ENCODE measurements at regions not wholly inside any gene's neighbourhood (a gene's known extent, or its start where the extent isn't known, plus 50 kb on each side); places are given as distances from the start of the nearest gene placed in this dataset.
"Not testable (repeated sequence)": the region's sequence is repeated elsewhere in the genome, so short reads cannot be mapped to it uniquely, and the experiment has no call there.

DNA sequence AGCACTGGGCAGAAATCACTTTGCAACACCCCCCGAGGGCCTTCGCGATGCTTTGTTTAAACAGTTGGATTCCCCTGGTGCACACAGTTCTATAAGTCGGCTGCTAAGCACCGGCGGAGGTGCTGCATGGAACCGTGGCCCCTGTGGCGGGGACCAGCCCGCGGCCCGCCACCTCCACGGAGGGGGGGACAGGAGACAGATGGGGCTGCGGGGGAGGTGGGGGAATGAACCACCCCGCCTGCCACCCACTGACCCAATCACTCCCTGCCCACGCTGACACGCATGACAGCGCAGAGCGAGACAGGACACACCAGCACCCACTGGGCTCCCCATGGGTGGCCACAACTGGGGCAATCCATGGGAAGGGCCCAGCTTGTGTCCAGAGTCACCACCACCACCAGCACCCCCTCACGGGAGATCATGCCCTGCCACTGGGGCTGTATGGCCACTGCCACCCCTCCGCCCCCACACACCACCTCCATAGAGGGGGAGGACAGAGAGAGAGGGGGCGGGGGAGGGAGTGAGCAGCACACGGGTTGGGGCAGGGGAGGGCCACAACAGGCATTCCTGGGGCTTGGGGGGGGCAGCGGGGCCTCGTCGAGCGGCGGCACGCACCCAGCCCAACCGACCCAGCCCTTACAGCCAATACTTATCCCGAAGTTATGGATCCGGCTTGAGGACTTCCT, 118.3 kb upstream of the ANKRD30BL start:
- H3K36me3 Mint-ChIP-seq: peaks cover 1% of the 10 kb centered on the region
- ATAC-seq (ENCODE audit: low read depth) (no peak), DNase-seq (no peak)
- H3K9me3 Mint-ChIP-seq: peaks cover 10% of the 10 kb centered on the region
- H3K4me3 Mint-ChIP-seq: no peak overlapping the region
- POLR2A ChIA-PET: no interaction called here
- no peak overlapping the region for H3K27ac Mint-ChIP-seq
- no peaks in the 10 kb centered on the region for H3K27me3 Mint-ChIP-seq
- no peaks in the 10 kb centered on the region for H3K4me1 Mint-ChIP-seq

DNA sequence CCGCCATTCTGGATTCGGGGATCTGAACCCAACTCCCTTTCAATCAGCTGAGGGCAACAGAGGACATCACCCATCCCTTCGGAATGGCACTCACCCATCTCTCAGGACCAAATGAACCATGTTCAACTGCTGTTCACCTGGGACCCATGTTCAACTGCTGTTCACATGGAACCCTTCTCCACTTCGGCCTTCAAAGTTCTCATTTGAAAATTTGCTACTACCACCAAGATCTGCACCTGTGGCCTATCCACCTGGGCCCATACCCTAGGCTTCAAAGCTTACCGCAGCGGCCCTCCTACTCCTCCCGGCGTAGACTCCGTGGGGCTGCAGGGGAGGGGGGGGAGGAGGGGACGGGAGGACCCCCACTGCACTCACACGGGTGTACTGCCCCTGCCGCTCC, 119.2 kb upstream of the ANKRD30BL start:
- ATAC-seq (ENCODE audit: low read depth) (no peak), DNase-seq (no peak)
- Mint-ChIP-seq H3K4me3 (no peak overlapping the region), H3K4me1 (no peaks in the 10 kb centered on the region), H3K27ac (no peak overlapping the region), H3K27me3 (no peaks in the 10 kb centered on the region), H3K36me3 (peaks cover 1% of the 10 kb centered on the region), H3K9me3 (peaks cover 9% of the 10 kb centered on the region)
- POLR2A ChIA-PET: no interaction called here

DNA sequence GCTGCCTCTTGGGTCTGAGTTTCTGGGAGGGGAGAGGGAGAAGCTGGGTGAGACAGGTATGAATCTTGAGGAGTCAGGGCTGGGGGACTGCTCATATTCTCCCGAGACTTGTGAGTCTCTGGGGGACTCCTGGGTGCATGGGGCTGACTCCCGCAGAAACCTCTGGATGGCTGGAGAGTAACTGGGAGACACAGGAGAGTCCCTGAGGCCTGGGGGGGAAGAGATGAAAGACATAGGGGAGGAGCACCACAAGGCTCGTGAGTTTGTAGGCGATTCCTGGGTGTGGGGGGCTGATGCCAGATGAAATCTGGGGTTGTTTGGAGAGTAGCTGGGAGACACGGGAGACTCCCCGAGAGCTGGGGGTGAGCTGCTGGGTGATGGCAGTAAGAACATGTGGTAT, 120.4 kb upstream of the ANKRD30BL start:
- H3K4me3 Mint-ChIP-seq; H3K4me1 Mint-ChIP-seq; H3K9me3 Mint-ChIP-seq; DNase-seq; H3K36me3 Mint-ChIP-seq; H3K27ac Mint-ChIP-seq; POLR2A ChIA-PET; ATAC-seq (ENCODE audit: low read depth); H3K27me3 Mint-ChIP-seq: not testable (repeated sequence)

DNA sequence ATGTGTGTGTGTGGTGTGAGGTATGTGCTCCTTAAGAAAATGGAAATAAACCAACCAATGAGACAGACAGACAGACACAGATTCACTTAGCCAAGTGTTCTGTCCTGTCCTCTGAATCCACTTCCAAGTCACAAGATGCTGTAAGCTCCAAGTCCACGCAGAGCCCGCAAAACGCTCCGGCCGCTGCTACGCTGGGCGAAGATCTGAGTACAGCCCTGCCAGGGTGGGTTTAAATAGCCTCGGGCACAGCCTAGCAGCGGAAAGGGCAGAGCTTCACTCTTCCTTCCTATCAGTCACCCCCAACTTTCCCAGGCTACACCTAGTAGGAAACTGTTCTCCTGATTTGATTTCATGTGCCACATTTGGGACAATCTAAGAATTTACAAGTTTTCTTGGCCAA, 121.2 kb upstream of the ANKRD30BL start:
- POLR2A ChIA-PET: no interaction called here
- H3K27me3 Mint-ChIP-seq: no peaks in the 10 kb centered on the region
- no peak overlapping the region for H3K4me3 Mint-ChIP-seq
- ATAC-seq (ENCODE audit: low read depth) (no peak), DNase-seq (no peak)
- H3K4me1 Mint-ChIP-seq: no peaks in the 10 kb centered on the region
- H3K36me3 Mint-ChIP-seq: peaks cover under 1% of the 10 kb centered on the region
- H3K27ac Mint-ChIP-seq: no peak overlapping the region
- H3K9me3 Mint-ChIP-seq: peaks cover 6% of the 10 kb centered on the region

DNA sequence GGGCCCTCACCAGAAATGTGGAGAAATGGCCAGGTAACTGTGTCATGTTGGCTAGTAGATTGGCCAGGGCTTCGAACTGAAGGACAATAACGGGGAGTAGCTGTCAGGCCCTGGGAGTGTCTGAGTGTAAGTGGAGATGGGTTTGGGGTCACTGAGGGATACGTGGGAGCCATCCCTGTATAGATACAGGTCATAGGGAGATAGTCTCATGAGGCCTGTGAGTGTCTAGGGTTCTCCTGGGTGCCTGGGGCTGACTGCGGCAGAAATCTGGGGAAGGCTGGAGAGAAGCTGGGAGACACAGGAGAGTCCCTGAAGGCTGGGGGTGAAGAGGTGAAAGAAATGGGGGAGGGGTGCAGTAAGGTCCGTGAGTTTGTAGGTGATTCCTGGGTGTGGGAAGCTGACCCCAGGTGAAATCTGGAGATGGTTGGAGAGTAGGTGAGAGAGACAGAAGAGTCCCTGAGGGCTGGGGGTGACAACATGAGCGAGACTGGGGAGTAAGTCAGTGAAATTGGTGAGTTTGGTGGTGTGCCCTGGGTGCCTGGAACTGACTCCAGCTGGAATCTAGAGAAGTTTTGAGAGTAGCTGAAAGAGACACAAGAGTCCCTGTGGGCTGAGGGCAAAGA, 124.6 kb upstream of the ANKRD30BL start:
- DNase-seq; H3K36me3 Mint-ChIP-seq; ATAC-seq (ENCODE audit: low read depth); POLR2A ChIA-PET; H3K27me3 Mint-ChIP-seq; H3K4me1 Mint-ChIP-seq; H3K9me3 Mint-ChIP-seq; H3K4me3 Mint-ChIP-seq; H3K27ac Mint-ChIP-seq: not testable (repeated sequence)

DNA sequence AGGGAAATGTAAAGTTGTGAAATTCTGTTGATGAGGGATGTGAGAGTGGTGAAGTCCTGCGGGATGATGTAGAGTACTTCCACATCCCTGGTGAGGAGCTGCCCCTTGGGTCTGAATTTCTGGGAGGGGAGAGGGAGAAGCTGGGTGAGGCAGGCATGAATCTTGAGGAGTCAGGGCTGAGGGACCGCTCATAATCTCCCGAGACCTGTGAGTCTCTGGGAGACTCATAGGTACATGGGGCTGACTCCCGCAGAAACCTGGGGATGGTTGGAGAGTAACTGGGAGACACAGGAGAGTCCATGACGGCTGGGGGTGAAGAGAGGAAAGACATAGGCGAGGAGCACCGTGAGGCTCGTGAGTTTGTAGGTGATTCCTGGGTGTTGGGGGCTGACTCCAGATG, 126.2 kb upstream of the ANKRD30BL start:
- ATAC-seq (ENCODE audit: low read depth); H3K27ac Mint-ChIP-seq; DNase-seq; H3K27me3 Mint-ChIP-seq; H3K36me3 Mint-ChIP-seq; H3K4me3 Mint-ChIP-seq; POLR2A ChIA-PET; H3K9me3 Mint-ChIP-seq; H3K4me1 Mint-ChIP-seq: not testable (repeated sequence)

DNA sequence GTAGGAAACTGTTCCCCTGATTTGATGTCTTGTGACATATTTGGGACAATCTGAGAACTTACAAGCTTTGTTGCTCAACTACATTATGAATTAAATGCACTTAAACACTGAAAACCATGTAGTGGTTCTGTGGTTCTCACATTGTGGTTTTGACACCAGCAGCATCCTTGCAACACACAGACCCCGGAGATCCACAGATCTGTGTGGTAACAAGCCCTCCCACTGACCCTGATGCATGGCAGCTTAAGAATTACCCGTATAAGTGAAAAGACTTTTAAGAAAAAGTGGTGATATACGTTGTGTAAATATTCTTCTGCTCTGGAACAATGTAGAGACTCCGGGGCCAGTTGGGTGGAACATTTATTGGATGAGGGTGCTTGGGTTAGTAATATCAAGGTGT, 127.4 kb upstream of the ANKRD30BL start:
- H3K36me3 Mint-ChIP-seq; H3K9me3 Mint-ChIP-seq; H3K4me3 Mint-ChIP-seq; H3K4me1 Mint-ChIP-seq; ATAC-seq (ENCODE audit: low read depth); POLR2A ChIA-PET; H3K27me3 Mint-ChIP-seq; DNase-seq; H3K27ac Mint-ChIP-seq: not testable (repeated sequence)

DNA sequence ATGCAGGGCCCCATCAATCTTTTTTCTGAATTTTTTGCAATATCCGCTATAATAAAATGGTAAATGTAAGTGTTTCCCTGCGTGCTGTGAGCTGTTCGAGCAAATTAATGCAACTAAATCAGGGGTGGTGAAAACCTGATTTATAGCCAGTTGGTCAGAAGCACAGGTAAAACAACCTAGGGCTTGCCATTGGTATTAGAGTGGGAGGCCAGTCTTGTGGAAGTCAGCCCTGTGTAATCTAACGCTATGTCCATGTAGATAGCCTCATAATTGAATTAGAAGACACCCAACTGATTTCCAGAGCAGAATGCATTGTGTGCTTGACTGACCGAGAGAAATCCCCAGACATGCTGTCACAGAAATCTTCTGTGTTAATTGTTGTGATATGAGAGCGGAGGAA, 126.8 kb upstream of the GPR39 start:
- H3K4me3 Mint-ChIP-seq; POLR2A ChIA-PET; H3K27me3 Mint-ChIP-seq; H3K36me3 Mint-ChIP-seq; ATAC-seq (ENCODE audit: low read depth); DNase-seq; H3K4me1 Mint-ChIP-seq; H3K9me3 Mint-ChIP-seq; H3K27ac Mint-ChIP-seq: not testable (repeated sequence)

DNA sequence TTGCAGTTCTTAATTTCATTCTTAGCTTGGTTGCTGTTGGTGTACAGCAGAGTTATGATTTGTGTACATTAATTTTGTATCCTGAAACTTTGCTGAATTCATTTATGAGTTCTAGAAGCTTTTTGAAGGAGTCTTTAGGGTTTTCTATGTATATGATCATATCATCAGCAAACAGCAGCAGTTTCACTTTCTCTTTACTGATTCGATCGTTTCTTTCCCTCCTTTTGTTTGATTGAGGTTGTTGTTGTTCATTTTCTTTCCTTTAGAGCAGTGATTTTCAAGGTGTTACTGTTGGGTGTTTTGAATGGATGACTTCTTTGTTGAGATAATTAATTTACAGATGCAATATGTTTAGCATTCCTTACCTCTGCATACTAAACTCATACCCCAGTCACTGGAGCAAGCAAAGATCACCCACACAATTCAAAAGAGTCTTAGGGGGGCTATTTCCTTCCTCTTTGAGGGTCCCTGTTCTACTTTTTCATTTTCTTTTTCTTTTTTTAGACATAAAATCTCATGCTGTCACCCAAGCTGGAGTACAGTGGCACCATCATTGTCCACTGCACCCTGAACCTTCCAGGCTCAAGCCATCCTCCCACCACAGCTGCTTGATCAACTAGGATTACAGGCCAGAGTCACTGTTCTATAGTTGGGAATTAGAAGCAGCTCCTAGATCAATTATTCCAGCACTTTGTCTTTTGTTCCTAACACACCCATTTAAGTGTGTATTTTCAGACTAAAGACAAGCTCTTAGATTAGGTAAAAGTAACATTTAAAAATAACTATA, 115.8 kb upstream of the GPR39 start:
- H3K9me3 Mint-ChIP-seq, H3K27me3 Mint-ChIP-seq, H3K36me3 Mint-ChIP-seq, H3K4me1 Mint-ChIP-seq, POLR2A ChIA-PET, DNase-seq: not testable (repeated sequence)
- H3K27ac Mint-ChIP-seq: peak overlapping the region; percentile 87
- ATAC-seq (ENCODE audit: low read depth): peak; percentile 36
- H3K4me3 Mint-ChIP-seq: peak overlapping the region; percentile 86

DNA sequence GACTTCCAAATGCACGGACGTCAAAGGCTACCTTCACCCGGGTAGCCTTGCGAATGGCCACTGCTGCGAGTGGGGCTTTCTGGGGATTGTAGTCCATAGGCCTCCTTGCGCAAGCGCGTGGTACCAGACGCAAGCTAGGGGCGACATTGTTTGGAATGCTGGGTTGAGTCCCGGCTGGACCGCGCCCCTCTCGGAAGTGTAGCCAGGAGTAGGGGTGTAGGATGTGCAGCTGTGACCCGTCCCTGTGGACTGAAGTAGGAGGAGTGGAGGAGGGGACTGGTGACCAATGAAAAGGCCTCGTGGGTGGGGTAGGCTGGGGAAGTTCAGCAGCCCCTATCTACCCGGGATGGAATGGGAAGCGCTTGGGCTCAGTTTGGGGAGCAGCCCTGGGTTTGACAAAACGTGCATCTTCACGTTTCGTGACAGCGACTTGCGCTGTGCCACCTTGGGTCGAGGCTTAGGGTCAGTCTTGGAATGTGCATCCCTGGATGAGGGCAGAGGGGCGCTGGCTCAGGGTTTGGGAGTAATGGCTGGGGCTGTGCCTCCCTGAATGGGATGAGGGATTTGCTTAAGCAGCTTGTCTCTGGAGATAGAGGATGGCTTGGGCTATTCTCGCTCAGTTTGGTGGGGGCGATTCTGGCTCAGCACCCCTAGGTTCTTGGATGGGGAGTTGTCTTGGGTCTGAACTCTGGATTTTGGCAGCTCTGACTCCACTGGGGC, 111.8 kb upstream of the GPR39 start:
- H3K9me3 Mint-ChIP-seq; H3K36me3 Mint-ChIP-seq; H3K27ac Mint-ChIP-seq; H3K27me3 Mint-ChIP-seq; POLR2A ChIA-PET; ATAC-seq (ENCODE audit: low read depth); DNase-seq; H3K4me1 Mint-ChIP-seq: not testable (repeated sequence)
- peak overlapping the region; percentile 67 for H3K4me3 Mint-ChIP-seq

DNA sequence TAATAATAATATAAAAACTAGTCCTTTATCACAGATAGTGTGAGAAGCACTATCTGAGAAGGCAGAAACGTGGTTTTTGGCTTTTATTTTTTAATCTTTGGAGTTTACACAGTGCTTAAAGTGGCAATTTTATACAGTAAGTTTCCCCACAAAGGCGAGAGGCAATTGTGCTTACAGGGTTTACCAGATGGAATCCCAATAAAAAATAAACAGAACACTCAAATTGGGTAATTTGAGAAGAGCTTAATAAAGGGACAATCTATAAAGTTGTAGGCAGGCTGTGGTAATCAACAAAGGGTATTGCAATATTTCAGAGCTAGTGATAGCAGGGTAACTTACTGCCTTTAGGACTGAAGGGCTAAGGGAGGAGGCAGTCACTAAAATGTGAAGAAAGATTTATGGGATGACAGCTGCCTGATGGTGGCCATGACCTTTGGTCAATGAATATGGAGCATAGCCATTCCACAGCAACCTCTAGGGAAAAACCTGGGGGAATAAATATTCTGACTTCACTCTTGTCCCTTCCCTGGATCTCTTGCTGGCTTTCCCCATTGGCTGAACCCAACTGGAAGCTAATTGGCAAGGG, 108.9 kb upstream of the GPR39 start:
- H3K27ac Mint-ChIP-seq; H3K9me3 Mint-ChIP-seq; H3K4me1 Mint-ChIP-seq; H3K36me3 Mint-ChIP-seq; H3K27me3 Mint-ChIP-seq; H3K4me3 Mint-ChIP-seq; POLR2A ChIA-PET; DNase-seq; ATAC-seq (ENCODE audit: low read depth): not testable (repeated sequence)

DNA sequence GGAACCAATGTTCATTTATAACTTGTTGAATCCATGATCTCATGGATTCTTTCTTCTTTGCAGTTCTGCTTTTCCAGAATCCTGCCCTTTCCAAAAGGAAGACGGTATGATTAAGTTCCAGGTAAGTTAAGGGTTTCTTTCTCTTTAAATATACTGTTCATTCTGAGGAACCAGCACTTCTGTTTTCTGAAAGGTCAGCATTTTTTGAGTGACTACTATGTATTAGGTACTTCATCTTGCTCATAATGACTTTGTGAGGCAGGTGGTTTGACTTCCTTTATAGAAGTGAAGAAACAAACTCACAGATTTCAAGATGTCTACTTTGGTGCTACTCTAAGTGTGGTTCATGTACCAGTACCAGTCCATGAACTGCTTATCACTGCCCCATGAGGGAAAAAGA, 107.4 kb upstream of the GPR39 start:
- H3K36me3 Mint-ChIP-seq; ATAC-seq (ENCODE audit: low read depth); DNase-seq; H3K4me1 Mint-ChIP-seq; H3K27ac Mint-ChIP-seq; H3K4me3 Mint-ChIP-seq; H3K27me3 Mint-ChIP-seq; H3K9me3 Mint-ChIP-seq; POLR2A ChIA-PET: not testable (repeated sequence)

DNA sequence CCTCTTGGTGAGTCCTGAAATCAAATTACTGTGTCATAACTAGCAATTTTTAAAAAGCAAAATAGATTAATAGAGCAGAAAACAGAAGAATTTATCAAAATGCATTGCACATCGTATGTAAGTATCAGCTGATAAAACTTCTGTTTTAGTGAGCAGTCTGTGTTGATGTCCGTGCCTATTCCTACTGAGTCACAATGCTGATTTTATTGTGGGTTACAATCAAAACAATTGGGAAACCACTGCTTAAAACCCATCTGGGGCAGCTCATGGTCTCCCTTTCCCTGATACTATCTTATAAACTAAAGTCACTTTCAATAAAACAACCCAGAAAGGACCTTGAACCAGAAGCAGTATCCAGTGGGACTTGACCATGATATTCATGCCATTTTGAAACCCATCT, 101.1 kb upstream of the GPR39 start:
- H3K27ac Mint-ChIP-seq; H3K4me1 Mint-ChIP-seq; ATAC-seq (ENCODE audit: low read depth); H3K4me3 Mint-ChIP-seq; DNase-seq; H3K36me3 Mint-ChIP-seq; H3K27me3 Mint-ChIP-seq; H3K9me3 Mint-ChIP-seq; POLR2A ChIA-PET: not testable (repeated sequence)

All from activated naive CD8-positive, alpha-beta T cell treated with anti-CD3 and anti-CD28 coated beads, Interleukin-2, amount 10 ng/mL, durations not matched to agents 7 days and 5 days (primary cell).